Transverse colon (tissue), 4 donors: ENCODE measurements at regions not wholly inside any gene's neighbourhood (a gene's known extent, or its start where the extent isn't known, plus 50 kb on each side); places are given as distances from the start of the nearest gene placed in this dataset.

ENCODE experiments used
- DNase-seq: peaks from one replicate; pipeline ENCODE4 v3.0.0-alpha.2; 2019
- H3K27ac ChIP-seq, 4 donors: fragments of 200-600 bp; sonication (generic); 2 replicates each; pipeline ENCODE4 v1.5.1; 2016 to 2018; ENCODE audit warnings: inconsistent platforms in 4 of 4
- H3K27me3 ChIP-seq: fragments of 200-600 bp; sonication (generic); 2 replicates; pipeline ENCODE4 v1.5.1; 2017; ENCODE audit warnings: inconsistent platforms
- H3K36me3 ChIP-seq, 4 donors: fragments of 200-600 bp; sonication (generic); 2 replicates each; pipeline ENCODE4 v1.5.1; 2017 to 2019; ENCODE audit warnings: inconsistent platforms in 4 of 4
- H3K4me1 ChIP-seq, 4 donors: fragments of 200-600 bp; sonication (generic); 2 replicates each; pipeline ENCODE4 v1.5.1; 2017 to 2020; ENCODE audit warnings: inconsistent platforms in 4 of 4
- H3K4me3 ChIP-seq, 4 donors: fragments of 200-600 bp; sonication (generic); 1 replicate in 1 of 4; 2 replicates in 3 of 4; pipeline versions ENCODE4 v1.5.1 to v1.6.1; 2017 to 2019; ENCODE audit warnings: inconsistent platforms in 4 of 4
- H3K9me3 ChIP-seq, 2 donors: fragments of 200-600 bp; sonication (generic); 2 replicates each; pipeline ENCODE4 v1.5.1; 2017 to 2019; ENCODE audit warnings: inconsistent platforms in 2 of 2
- CTCF ChIP-seq, 5 experiments: fragments of 200-600 bp in 3 of 5; fragments of 450-650 bp in 2 of 5; sonication (generic) in 3 of 5; IDR thresholded peaks; 1 replicate in 2 of 5; 2 replicates in 3 of 5; pipeline ENCODE4 v1.5.1; 2016 to 2017; ENCODE audit warnings: antibody characterized with exemption in 5 of 5, inconsistent platforms in 3 of 5, mild to moderate bottlenecking in 2 of 5, moderate library complexity in 1 of 5
- EP300 ChIP-seq: sonication (generic); formaldehyde crosslinking; IDR thresholded peaks from one replicate; pipeline ENCODE4 v1.6.1; 2017; ENCODE audit warnings: antibody characterized with exemption, low read depth
- POLR2A ChIP-seq: fragments of 450-650 bp; IDR thresholded peaks from one replicate; pipeline ENCODE4 v1.6.1; 2016; ENCODE audit warnings: antibody characterized with exemption, mild to moderate bottlenecking, moderate library complexity
- POLR2AphosphoS5 ChIP-seq, 3 donors: sonication (generic); formaldehyde crosslinking; IDR thresholded peaks; one replicate each; pipeline ENCODE4 v1.6.1; 2016; ENCODE audit warnings: antibody characterized with exemption in 3 of 3
- WGBS, 2 donors: methylation state at CpG; one replicate each; pipeline ENCODE4 v1.1.5; 2018; ENCODE audit warnings: low coverage in 1 of 2; 5-methylcytosine and 5-hydroxymethylcytosine counted together
- in situ Hi-C, 4 donors: fragments of 200-750 bp; cut with MboI; loops; one replicate each; pipeline versions ENCODE4 v1.15.0 to v1.15.1; 2017; ENCODE audit warnings: low sequenced_read_pairs in 3 of 4, low pct_ligation_motif_present in 1 of 4, low pct_unique_long_range_greater_than_20kb in 1 of 4
- intact Hi-C: fragments of 100-400 bp; cut with DNase I; formaldehyde crosslinking; loops from one replicate; pipeline ENCODE4 v1.15.1; 2023; ENCODE audit warnings: low total_unique reads

GRCh38 chr6:116994447-116994846 lies 117.4 kb downstream of the RFX6 start:
- no peak for DNase-seq
- no peak overlapping the region for H3K27ac ChIP-seq
- H3K9me3 ChIP-seq = no peaks in the 10 kb centered on the region
- H3K4me3 ChIP-seq = no peak overlapping the region
- H3K36me3 ChIP-seq = no peaks in the 10 kb centered on the region
- 87 to 88% methylated on average over 5 of the region's 5 CpGs for WGBS, 2 donors
- in situ Hi-C loops = no loop called here
- no peak for TF ChIP-seq CTCF (IDR thresholded peaks at IDR 0.05)
- H3K4me1 ChIP-seq = no peaks in the 10 kb centered on the region
- intact Hi-C loops = no loop called here
- H3K27me3 ChIP-seq = no peaks in the 10 kb centered on the region

GRCh38 chr6:116996842-116997241 lies 119.8 kb downstream of the RFX6 start:
- no peak overlapping the region for H3K27ac ChIP-seq
- intact Hi-C loops = no loop called here
- DNase-seq = no peak
- no peaks in the 10 kb centered on the region for H3K36me3 ChIP-seq
- no peak for TF ChIP-seq EP300
- TF ChIP-seq CTCF (IDR thresholded peaks at IDR 0.05) = no peak
- TF ChIP-seq POLR2A = no peak
- no peak for TF ChIP-seq POLR2AphosphoS5 (IDR thresholded peaks at IDR 0.05)
- no peaks in the 10 kb centered on the region for H3K27me3 ChIP-seq
- WGBS, 2 donors = 54 to 92% methylated on average over 2 to 5 of the region's 5 CpGs
- H3K4me3 ChIP-seq = no peak overlapping the region
- in situ Hi-C loops = no loop called here
- H3K4me1 ChIP-seq = no peaks in the 10 kb centered on the region
- no peaks in the 10 kb centered on the region for H3K9me3 ChIP-seq

GRCh38 chr6:116997496-116997895 lies 120.5 kb downstream of the RFX6 start:
- H3K27ac ChIP-seq = no peak overlapping the region
- WGBS, 2 donors = 92 to 96% methylated on average over 5 to 6 of the region's 6 CpGs
- H3K36me3 ChIP-seq = no peaks in the 10 kb centered on the region
- no peaks in the 10 kb centered on the region for H3K9me3 ChIP-seq
- no peak overlapping the region for H3K4me3 ChIP-seq
- no peak for DNase-seq
- TF ChIP-seq CTCF (IDR thresholded peaks at IDR 0.05) (no peak), POLR2AphosphoS5 (IDR thresholded peaks at IDR 0.05) (no peak), EP300 (no peak), POLR2A (no peak)
- intact Hi-C loops (no loop called here), in situ Hi-C loops (no loop called here)
- no peaks in the 10 kb centered on the region for H3K4me1 ChIP-seq
- H3K27me3 ChIP-seq = no peaks in the 10 kb centered on the region

- H3K4me3 ChIP-seq = no peak overlapping the region
Observed at GRCh38 chr6:117007659-117008058, 130.6 kb downstream of the RFX6 start.

More at GRCh38 chr6:117007659-117008058, 130.6 kb downstream of the RFX6 start:
- Histone ChIP-seq H3K27me3 (no peaks in the 10 kb centered on the region), H3K27ac (no peak overlapping the region), H3K9me3 (no peaks in the 10 kb centered on the region), H3K36me3 (no peaks in the 10 kb centered on the region), H3K4me1 (no peaks in the 10 kb centered on the region)
- in situ Hi-C loops = no loop called here
- DNase-seq = no peak
- TF ChIP-seq POLR2AphosphoS5 (IDR thresholded peaks at IDR 0.05) (no peak), POLR2A (no peak), CTCF (IDR thresholded peaks at IDR 0.05) (no peak), EP300 (no peak)
- WGBS, 2 donors = 85 to 90% methylated on average over 3 of the region's 3 CpGs
- intact Hi-C loops = no loop called here
